ENCODE measurements at regions not wholly inside any gene's neighbourhood (a gene's known extent, or its start where the extent isn't known, plus 50 kb on each side); places are given as distances from the start of the nearest gene placed in this dataset.

DNA sequence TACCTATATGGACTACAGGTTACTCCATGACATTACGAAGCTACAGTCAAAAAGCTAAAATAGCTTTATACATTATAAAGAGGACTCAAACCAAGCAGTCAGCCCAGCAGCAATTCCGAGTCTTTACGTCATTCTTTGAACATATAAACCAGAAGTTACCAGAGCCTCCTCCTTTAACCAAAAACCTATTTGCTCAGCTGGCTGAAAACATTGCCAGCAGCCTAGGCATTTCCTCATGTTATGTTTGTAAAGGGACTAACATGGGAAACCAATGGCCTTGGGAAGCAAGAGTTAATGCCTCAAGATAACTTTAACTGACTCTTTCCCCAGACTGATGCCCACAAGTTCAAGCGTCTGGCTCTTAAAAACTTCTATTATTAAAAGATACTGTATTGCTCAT, 104.1 kb upstream of the ZNF492 start:
- H3K36me3 ChIP-seq (ENCODE audit: control insufficient read depth in 2 of 2, insufficient read depth in 1 of 2, low read length in 2 of 2) = no peaks in the 10 kb centered on the region
- no peak overlapping the region for H3K27ac ChIP-seq (ENCODE audit: extremely low read depth, low read depth, low read length)
- no peaks in the 10 kb centered on the region for H3K4me1 ChIP-seq (ENCODE audit: control insufficient read depth, insufficient read depth, low read length)
- CTCF ChIA-PET = no interaction called here
- H3K4me3 ChIP-seq (ENCODE audit: low read depth, low read length) = no peak overlapping the region
- POLR2A ChIA-PET = no interaction called here
- no peaks in the 10 kb centered on the region for H3K9me3 ChIP-seq (ENCODE audit: control insufficient read depth, insufficient read depth, low read depth, low read length)
- TF ChIP-seq ZNF560 (tag by site-specific recombination; IDR thresholded peaks at IDR 0.05; ENCODE audit: borderline replicate concordance) = no peak
- no peak for TF ChIP-seq ZNF202 (tag by site-specific recombination; IDR thresholded peaks at IDR 0.05; ENCODE audit: borderline replicate concordance)
- TF ChIP-seq, protein P1, sequence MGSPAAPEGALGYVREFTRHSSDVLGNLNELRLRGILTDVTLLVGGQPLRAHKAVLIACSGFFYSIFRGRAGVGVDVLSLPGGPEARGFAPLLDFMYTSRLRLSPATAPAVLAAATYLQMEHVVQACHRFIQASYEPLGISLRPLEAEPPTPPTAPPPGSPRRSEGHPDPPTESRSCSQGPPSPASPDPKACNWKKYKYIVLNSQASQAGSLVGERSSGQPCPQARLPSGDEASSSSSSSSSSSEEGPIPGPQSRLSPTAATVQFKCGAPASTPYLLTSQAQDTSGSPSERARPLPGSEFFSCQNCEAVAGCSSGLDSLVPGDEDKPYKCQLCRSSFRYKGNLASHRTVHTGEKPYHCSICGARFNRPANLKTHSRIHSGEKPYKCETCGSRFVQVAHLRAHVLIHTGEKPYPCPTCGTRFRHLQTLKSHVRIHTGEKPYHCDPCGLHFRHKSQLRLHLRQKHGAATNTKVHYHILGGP (tag by site-specific recombination; IDR thresholded peaks at IDR 0.05) = no peak
- no peak for TF ChIP-seq PRDM10 (tag by site-specific recombination; IDR thresholded peaks at IDR 0.05)
- TF ChIP-seq, protein P2, sequence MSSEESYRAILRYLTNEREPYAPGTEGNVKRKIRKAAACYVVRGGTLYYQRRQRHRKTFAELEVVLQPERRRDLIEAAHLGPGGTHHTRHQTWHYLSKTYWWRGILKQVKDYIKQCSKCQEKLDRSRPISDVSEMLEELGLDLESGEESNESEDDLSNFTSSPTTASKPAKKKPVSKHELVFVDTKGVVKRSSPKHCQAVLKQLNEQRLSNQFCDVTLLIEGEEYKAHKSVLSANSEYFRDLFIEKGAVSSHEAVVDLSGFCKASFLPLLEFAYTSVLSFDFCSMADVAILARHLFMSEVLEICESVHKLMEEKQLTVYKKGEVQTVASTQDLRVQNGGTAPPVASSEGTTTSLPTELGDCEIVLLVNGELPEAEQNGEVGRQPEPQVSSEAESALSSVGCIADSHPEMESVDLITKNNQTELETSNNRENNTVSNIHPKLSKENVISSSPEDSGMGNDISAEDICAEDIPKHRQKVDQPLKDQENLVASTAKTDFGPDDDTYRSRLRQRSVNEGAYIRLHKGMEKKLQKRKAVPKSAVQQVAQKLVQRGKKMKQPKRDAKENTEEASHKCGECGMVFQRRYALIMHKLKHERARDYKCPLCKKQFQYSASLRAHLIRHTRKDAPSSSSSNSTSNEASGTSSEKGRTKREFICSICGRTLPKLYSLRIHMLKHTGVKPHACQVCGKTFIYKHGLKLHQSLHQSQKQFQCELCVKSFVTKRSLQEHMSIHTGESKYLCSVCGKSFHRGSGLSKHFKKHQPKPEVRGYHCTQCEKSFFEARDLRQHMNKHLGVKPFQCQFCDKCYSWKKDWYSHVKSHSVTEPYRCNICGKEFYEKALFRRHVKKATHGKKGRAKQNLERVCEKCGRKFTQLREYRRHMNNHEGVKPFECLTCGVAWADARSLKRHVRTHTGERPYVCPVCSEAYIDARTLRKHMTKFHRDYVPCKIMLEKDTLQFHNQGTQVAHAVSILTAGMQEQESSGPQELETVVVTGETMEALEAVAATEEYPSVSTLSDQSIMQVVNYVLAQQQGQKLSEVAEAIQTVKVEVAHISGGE (tag by site-specific recombination; conservative IDR thresholded peaks at IDR 0.05; ENCODE audit: low read depth) = no peak
- no peak for TF ChIP-seq ZNF239 (tag by site-specific recombination; IDR thresholded peaks at IDR 0.05)
- no peak for TF ChIP-seq ZNF529 (tag by site-specific recombination; IDR thresholded peaks at IDR 0.05; ENCODE audit: insufficient replicate concordance)
- TF ChIP-seq KLF16 (tag by site-specific recombination; IDR thresholded peaks at IDR 0.05) = no peak
- TF ChIP-seq ZNF596 (tag by site-specific recombination; IDR thresholded peaks at IDR 0.05) = no peak
- no peak for TF ChIP-seq ZNF521 (tag by site-specific recombination; IDR thresholded peaks at IDR 0.05)
- TF ChIP-seq SP3 (tag by site-specific recombination; IDR thresholded peaks at IDR 0.05) = no peak
- no peak for TF ChIP-seq PRDM2 (tag by site-specific recombination; IDR thresholded peaks at IDR 0.05; ENCODE audit: borderline replicate concordance)

All from HEK293 (cell line).